Heart right ventricle (tissue), 16 donors: ENCODE measurements at regions not wholly inside any gene's neighbourhood (a gene's known extent, or its start where the extent isn't known, plus 50 kb on each side); places are given as distances from the start of the nearest gene placed in this dataset.
A peak's percentile ranks its signal among the peaks of the same experiment; 100 is the strongest.

Experiments used
- ATAC-seq, 8 donors: fragments of 200-7000 bp; cut with Tn5 transposase; one replicate each; pipeline ENCODE4 v1.9.1; 2020; ENCODE audit warnings: mild to moderate bottlenecking in 8 of 8, moderate library complexity in 8 of 8, moderate number of reproducible peaks in 1 of 8
- DNase-seq, 2 donors: peaks; one replicate each; pipeline ENCODE4 v3.0.0-alpha.2; 2020
- H3K27ac ChIP-seq, 10 donors: fragments of 200-600 bp; sonication (generic) in 2 of 10; one replicate each; pipeline versions ENCODE4 v1.5.0 to v1.8.0; 2020 to 2022; ENCODE audit warnings: mild to moderate bottlenecking in 3 of 10
- H3K27me3 ChIP-seq, 7 donors: fragments of 200-600 bp; one replicate each; pipeline ENCODE4 v1.8.0; 2021 to 2022; ENCODE audit warnings: mild to moderate bottlenecking in 2 of 7
- H3K36me3 ChIP-seq, 9 donors: fragments of 200-600 bp; sonication (generic) in 1 of 9; one replicate each; pipeline versions ENCODE4 v1.5.0 to v1.8.0; 2020 to 2022; ENCODE audit warnings: mild to moderate bottlenecking in 2 of 9
- H3K4me1 ChIP-seq, 9 donors: fragments of 200-600 bp; sonication (generic) in 1 of 9; one replicate each; pipeline versions ENCODE4 v1.5.0 to v1.8.0; 2020 to 2022; ENCODE audit warnings: mild to moderate bottlenecking in 4 of 9
- H3K4me3 ChIP-seq, 10 donors: fragments of 200-600 bp; sonication (generic) in 2 of 10; one replicate each; pipeline versions ENCODE4 v1.5.0 to v1.8.0; 2020 to 2022; ENCODE audit warnings: mild to moderate bottlenecking in 7 of 10, moderate library complexity in 2 of 10
- H3K9me3 ChIP-seq, 11 donors: fragments of 200-600 bp in 10 of 11; sonication (generic) in 2 of 11; one replicate each; pipeline versions ENCODE4 v1.5.0 to v1.8.0; 2013 to 2022; ENCODE audit warnings: mild to moderate bottlenecking in 2 of 11, control low read depth in 1 of 11, moderate library complexity in 1 of 11
- CTCF ChIP-seq, 9 donors: fragments of 200-600 bp; sonication (generic) in 2 of 9; IDR thresholded peaks; one replicate each; pipeline versions ENCODE4 v1.5.0 to v1.8.0; 2021 to 2022; ENCODE audit warnings: antibody characterized with exemption in 9 of 9, mild to moderate bottlenecking in 5 of 9, moderate library complexity in 1 of 9
- WGBS, 2 donors: extraction: QIAGEN DNeasy Blood & Tissue Kit; methylation state at CpG; one replicate each; pipeline ENCODE4 v1.1.7; 2013; ENCODE audit warnings: inconsistent platforms in 1 of 2; 5-methylcytosine and 5-hydroxymethylcytosine counted together
- intact Hi-C, 10 donors: fragments of 100-400 bp; cut with DNase I; formaldehyde crosslinking; loops; one replicate each; pipeline versions ENCODE4 v1.11.1 to v1.14.2; 2022
- donor health status: Arrhythmogenic right ventricular cardiomyopathy.
- donor health status: ischemic (EF 13 %, LVEDD 7.1; RV severe dilation, severe dysfunction).
- donor health status: healthy with polysubstance abuse.
- donor health status: DM: no; HTN: yes; CAD: no.
- donor health status: DM: no; HTN: no; CAD: no.
- donor health status: ischemic (EF 25% LVEDD 6.9; RV normal size, moderate dysfunction).
- donor health status: ischemic (EF 25% LVEDD 5.7; RV mildly dilated, moderate dysfunction).
- donor health status: healthy.
- donor health status: DM: yes; HTN: yes; CAD: no.
- donor health status: Ischemic cardiomyopathy.
- donor health status: ischemic (EF 35%, LVEDD 5.7; RV mildly dilated, moderate dysfunction).
- donor health status: nonischemic (EF 11% LVEDD 7.7; RV severe dilation, severe dysfunction).
- donor health status: DM: yes; HTN: yes; CAD: no.
- donor health status: PGD.
- donor health status: ischemic (EF 29% LVEDD 5.4; RV normal size, mild dysfunction).
- donor health status: nonischemic (EF 23%, LVEDD 6.1; RV moderate dilation, normal function).

GRCh38 chr6:104484191-104484590 is 375.5 kb downstream of the HACE1 start:
- TF ChIP-seq CTCF (IDR thresholded peaks at IDR 0.05), result no peak

GRCh38 chr6:104483225-104483834 is 376.4 kb downstream of the HACE1 start:
- Histone ChIP-seq H3K4me1 (no peaks in the 10 kb centered on the region), H3K9me3 (no peaks in the 10 kb centered on the region), H3K4me3 (no peak overlapping the region), H3K36me3 (no peaks in the 10 kb centered on the region), H3K27me3 (peaks cover 0 to 8% (median 0%) of the 10 kb centered on the region in 7 donors), H3K27ac (no peak overlapping the region)
- ATAC-seq (no peak), DNase-seq (no peak)
- WGBS, 2 donors, result 21 to 29% methylated on average over 2 of the region's 2 CpGs
- intact Hi-C loops, result no loop called here
- TF ChIP-seq CTCF (IDR thresholded peaks at IDR 0.05), result peak in 5 of 9 donors; percentile 9 to 33 (median 16)

More at GRCh38 chr6:104484191-104484590, 375.5 kb downstream of the HACE1 start:
- 49 to 60% methylated on average over 1 of the region's 1 CpG for WGBS, 2 donors
- H3K36me3 ChIP-seq, result no peaks in the 10 kb centered on the region
- H3K9me3 ChIP-seq, result no peaks in the 10 kb centered on the region
- no peaks in the 10 kb centered on the region for H3K4me1 ChIP-seq
- ATAC-seq (no peak), DNase-seq (no peak)
- H3K27me3 ChIP-seq, result peaks cover 0 to 5% (median 0%) of the 10 kb centered on the region in 7 donors
- intact Hi-C loops, result no loop called here
- no peak overlapping the region for H3K27ac ChIP-seq
- H3K4me3 ChIP-seq, result no peak overlapping the region

- Histone ChIP-seq H3K27ac (no peak overlapping the region), H3K36me3 (no peaks in the 10 kb centered on the region), H3K4me1 (no peaks in the 10 kb centered on the region), H3K9me3 (no peaks in the 10 kb centered on the region), H3K4me3 (no peak overlapping the region), H3K27me3 (peaks cover 0 to 8% (median 0%) of the 10 kb centered on the region in 7 donors)
- no peak for TF ChIP-seq CTCF (IDR thresholded peaks at IDR 0.05)
- 73 to 75% methylated on average over 2 of the region's 2 CpGs for WGBS, 2 donors
- DNase-seq (no peak), ATAC-seq (no peak)
- intact Hi-C loops, result no loop called here
These were observed 382.1 kb downstream of the HACE1 start for GRCh38 chr6:104477569-104477968.

GRCh38 chr6:104473021-104473429 is 386.7 kb downstream of the HACE1 start:
- intact Hi-C loops, result no loop called here
- Histone ChIP-seq H3K27ac (no peak overlapping the region), H3K27me3 (no peaks in the 10 kb centered on the region), H3K36me3 (no peaks in the 10 kb centered on the region), H3K4me1 (no peaks in the 10 kb centered on the region), H3K4me3 (no peak overlapping the region), H3K9me3 (no peaks in the 10 kb centered on the region)
- WGBS, 2 donors, result 26 to 33% methylated on average over 4 of the region's 4 CpGs
- no peak for DNase-seq
- TF ChIP-seq CTCF (IDR thresholded peaks at IDR 0.05), result no peak
- no peak for ATAC-seq
